22Rv1 (cell line): ENCODE measurements at regions not wholly inside any gene's neighbourhood (a gene's known extent, or its start where the extent isn't known, plus 50 kb on each side); places are given as distances from the start of the nearest gene placed in this dataset.

Experiments used
- ZFX ChIP-seq: fragments of 450-650 bp; IDR thresholded peaks from 2 replicates; pipeline ENCODE4 v1.6.1; 2017; ENCODE audit warnings: antibody characterized with exemption, borderline replicate concordance
- TF ChIP-seq, protein P1 (sequence below): fragments of 450-650 bp; IDR thresholded peaks from 2 replicates; pipeline ENCODE4 v1.5.1; 2017; ENCODE audit warnings: mild to moderate bottlenecking

- TF ChIP-seq, protein P1, sequence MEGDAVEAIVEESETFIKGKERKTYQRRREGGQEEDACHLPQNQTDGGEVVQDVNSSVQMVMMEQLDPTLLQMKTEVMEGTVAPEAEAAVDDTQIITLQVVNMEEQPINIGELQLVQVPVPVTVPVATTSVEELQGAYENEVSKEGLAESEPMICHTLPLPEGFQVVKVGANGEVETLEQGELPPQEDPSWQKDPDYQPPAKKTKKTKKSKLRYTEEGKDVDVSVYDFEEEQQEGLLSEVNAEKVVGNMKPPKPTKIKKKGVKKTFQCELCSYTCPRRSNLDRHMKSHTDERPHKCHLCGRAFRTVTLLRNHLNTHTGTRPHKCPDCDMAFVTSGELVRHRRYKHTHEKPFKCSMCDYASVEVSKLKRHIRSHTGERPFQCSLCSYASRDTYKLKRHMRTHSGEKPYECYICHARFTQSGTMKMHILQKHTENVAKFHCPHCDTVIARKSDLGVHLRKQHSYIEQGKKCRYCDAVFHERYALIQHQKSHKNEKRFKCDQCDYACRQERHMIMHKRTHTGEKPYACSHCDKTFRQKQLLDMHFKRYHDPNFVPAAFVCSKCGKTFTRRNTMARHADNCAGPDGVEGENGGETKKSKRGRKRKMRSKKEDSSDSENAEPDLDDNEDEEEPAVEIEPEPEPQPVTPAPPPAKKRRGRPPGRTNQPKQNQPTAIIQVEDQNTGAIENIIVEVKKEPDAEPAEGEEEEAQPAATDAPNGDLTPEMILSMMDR = no peak
- TF ChIP-seq ZFX = no peak
Observed at GRCh38 chr7:47000561-47000960, 581.4 kb downstream of the TNS3 start.
